ENCODE measurements at regions not wholly inside any gene's neighbourhood (a gene's known extent, or its start where the extent isn't known, plus 50 kb on each side); places are given as distances from the start of the nearest gene placed in this dataset.

- no peak for DNase-seq
Observed at GRCh38 chr2:238963161-238963970, 115.5 kb downstream of the TWIST2 start.

GRCh38 chr2:238963971-238964328 lies 116.1 kb downstream of the TWIST2 start:
- no peak for DNase-seq

- DNase-seq = no peak
Observed at GRCh38 chr2:238964544-238965067, 116.7 kb downstream of the TWIST2 start.

- no peak for DNase-seq
Observed at GRCh38 chr2:238965371-238966071, 117.6 kb downstream of the TWIST2 start.

- no peak for DNase-seq
Observed at GRCh38 chr2:238966072-238966937, 118.4 kb downstream of the TWIST2 start.

- no peak for DNase-seq
Observed at GRCh38 chr2:238967031-238967977, 119.4 kb downstream of the TWIST2 start.

GRCh38 chr2:238967978-238968360 lies 120.1 kb downstream of the TWIST2 start:
- DNase-seq = no peak

- DNase-seq = no peak
Observed at GRCh38 chr2:238968616-238969384, 120.9 kb downstream of the TWIST2 start.

- no peak for DNase-seq
Observed at GRCh38 chr2:238969857-238970256, 122.0 kb downstream of the TWIST2 start.

- peak; percentile 2 for DNase-seq
Observed at GRCh38 chr2:238970553-238971081, 122.7 kb downstream of the TWIST2 start.

GRCh38 chr2:238971318-238972145 lies 123.6 kb downstream of the TWIST2 start:
- no peak for DNase-seq

- no peak for DNase-seq
Observed at GRCh38 chr2:238972146-238972445, 124.2 kb downstream of the TWIST2 start.

GRCh38 chr2:238973038-238973739 lies 125.3 kb downstream of the TWIST2 start:
- no peak for DNase-seq

GRCh38 chr2:238974081-238974480 lies 126.2 kb downstream of the TWIST2 start:
- DNase-seq = no peak

GRCh38 chr2:238974501-238975166 lies 126.7 kb downstream of the TWIST2 start:
- DNase-seq = no peak

GRCh38 chr2:238975408-238975807 lies 127.5 kb downstream of the TWIST2 start:
- DNase-seq = no peak

GRCh38 chr2:238978497-238978896 lies 130.6 kb downstream of the TWIST2 start:
- DNase-seq = no peak

- DNase-seq = no peak
Observed at GRCh38 chr2:238979636-238980035, 131.8 kb downstream of the TWIST2 start.

Data from NCI-H1417 treated with DMSO at 0.1 percent for 48 hours (cell line).